ENCODE measurements at regions not wholly inside any gene's neighbourhood (a gene's known extent, or its start where the extent isn't known, plus 50 kb on each side); places are given as distances from the start of the nearest gene placed in this dataset.

DNA sequence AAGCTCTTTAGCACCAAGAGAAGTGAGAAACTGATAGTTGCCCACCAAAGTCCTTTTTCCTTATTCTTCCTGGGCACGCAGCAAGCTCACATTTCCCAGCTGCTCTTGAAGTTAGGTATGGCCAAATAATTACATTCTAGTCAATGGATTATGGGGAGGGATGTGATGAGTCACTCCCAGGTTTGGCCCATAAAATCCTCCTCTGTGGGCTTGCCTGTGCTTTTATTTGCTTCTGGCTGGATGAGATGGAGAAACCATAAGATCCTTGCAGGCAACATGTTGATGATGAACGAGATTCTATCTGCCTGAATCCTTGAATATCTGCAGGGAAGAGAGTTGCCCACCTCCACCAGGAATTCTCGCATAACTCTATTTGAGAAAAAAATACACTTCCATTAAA, 568.3 kb upstream of the SALL1 start:
- H3K27me3 ChIP-seq = no peaks in the 10 kb centered on the region

GRCh38 chr16:51716195-51716594, 565.1 kb upstream of the SALL1 start:
- H3K4me3 ChIP-seq = no peak overlapping the region
- intact Hi-C loops (cut with DNase I) = no loop called here
- TF ChIP-seq, protein P1, sequence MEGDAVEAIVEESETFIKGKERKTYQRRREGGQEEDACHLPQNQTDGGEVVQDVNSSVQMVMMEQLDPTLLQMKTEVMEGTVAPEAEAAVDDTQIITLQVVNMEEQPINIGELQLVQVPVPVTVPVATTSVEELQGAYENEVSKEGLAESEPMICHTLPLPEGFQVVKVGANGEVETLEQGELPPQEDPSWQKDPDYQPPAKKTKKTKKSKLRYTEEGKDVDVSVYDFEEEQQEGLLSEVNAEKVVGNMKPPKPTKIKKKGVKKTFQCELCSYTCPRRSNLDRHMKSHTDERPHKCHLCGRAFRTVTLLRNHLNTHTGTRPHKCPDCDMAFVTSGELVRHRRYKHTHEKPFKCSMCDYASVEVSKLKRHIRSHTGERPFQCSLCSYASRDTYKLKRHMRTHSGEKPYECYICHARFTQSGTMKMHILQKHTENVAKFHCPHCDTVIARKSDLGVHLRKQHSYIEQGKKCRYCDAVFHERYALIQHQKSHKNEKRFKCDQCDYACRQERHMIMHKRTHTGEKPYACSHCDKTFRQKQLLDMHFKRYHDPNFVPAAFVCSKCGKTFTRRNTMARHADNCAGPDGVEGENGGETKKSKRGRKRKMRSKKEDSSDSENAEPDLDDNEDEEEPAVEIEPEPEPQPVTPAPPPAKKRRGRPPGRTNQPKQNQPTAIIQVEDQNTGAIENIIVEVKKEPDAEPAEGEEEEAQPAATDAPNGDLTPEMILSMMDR (IDR thresholded peaks at IDR 0.05) = no peak
- ATAC-seq (no peak), DNase-seq (no peak)
- H3K9me3 ChIP-seq = peaks cover 0 to 18% of the 10 kb centered on the region in 2 donors
- H3K27me3 ChIP-seq = no peaks in the 10 kb centered on the region
- H3K36me3 ChIP-seq = no peaks in the 10 kb centered on the region
- H3K27ac ChIP-seq = no peak overlapping the region
- no peaks in the 10 kb centered on the region for H3K4me1 ChIP-seq

More for the DNA sequence above, 568.3 kb upstream of the SALL1 start:
- no peak overlapping the region for H3K27ac ChIP-seq
- H3K9me3 ChIP-seq = peaks cover 0 to 10% of the 10 kb centered on the region in 2 donors
- TF ChIP-seq, protein P1 (IDR thresholded peaks at IDR 0.05) = no peak
- DNase-seq (no peak), ATAC-seq (no peak)
- no peak overlapping the region for H3K4me3 ChIP-seq
- no peaks in the 10 kb centered on the region for H3K36me3 ChIP-seq
- H3K4me1 ChIP-seq = no peaks in the 10 kb centered on the region
- intact Hi-C loops (cut with DNase I) = no loop called here

GRCh38 chr16:51713502-51713901, 562.4 kb upstream of the SALL1 start:
- Histone ChIP-seq H3K9me3 (peaks cover 0 to 22% of the 10 kb centered on the region in 2 donors), H3K27me3 (no peaks in the 10 kb centered on the region), H3K4me3 (no peak overlapping the region), H3K4me1 (no peaks in the 10 kb centered on the region), H3K27ac (no peak overlapping the region), H3K36me3 (no peaks in the 10 kb centered on the region)
- TF ChIP-seq, protein P1 (IDR thresholded peaks at IDR 0.05) = no peak
- no peak for ATAC-seq
- no peak for DNase-seq
- intact Hi-C loops (cut with DNase I) = no loop called here

DNA sequence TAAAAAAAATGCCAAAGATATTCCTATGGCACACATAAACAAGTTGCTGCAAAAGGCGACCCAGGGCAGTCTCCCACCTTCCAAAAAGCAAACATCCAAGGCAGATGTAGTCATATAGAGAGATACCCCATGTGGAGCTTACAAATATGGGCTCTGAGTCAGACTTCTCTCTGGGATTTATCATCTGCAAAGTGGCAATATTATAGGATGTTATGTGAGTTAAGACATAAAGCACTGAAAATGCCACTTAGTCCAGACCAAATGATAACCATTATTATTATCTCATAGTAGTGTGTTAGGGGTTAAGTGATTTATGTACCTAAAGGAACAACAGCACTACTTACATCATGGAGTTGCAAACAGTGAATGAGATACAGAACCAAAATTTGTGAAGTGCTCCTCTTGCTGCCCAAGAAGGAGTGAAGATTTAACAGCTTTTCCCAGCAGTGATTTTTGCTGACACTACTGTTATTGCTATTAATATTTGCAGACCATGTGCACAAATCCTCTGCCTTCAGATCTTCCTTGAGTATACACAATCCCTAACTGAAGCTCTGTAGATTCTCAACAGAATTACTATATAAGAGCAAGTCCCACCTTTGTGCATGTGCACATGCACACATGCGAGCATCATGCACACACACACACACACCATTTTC, 560.0 kb upstream of the SALL1 start:
- no peaks in the 10 kb centered on the region for H3K36me3 ChIP-seq
- intact Hi-C loops (cut with DNase I) = no loop called here
- ATAC-seq (no peak), DNase-seq (no peak)
- no peaks in the 10 kb centered on the region for H3K27me3 ChIP-seq
- H3K4me3 ChIP-seq = no peak overlapping the region
- no peak overlapping the region for H3K27ac ChIP-seq
- H3K4me1 ChIP-seq = no peaks in the 10 kb centered on the region
- TF ChIP-seq, protein P1 (IDR thresholded peaks at IDR 0.05) = no peak
- peaks cover 0 to 27% of the 10 kb centered on the region in 2 donors for H3K9me3 ChIP-seq

GRCh38 chr16:51710186-51710585, 559.1 kb upstream of the SALL1 start:
- DNase-seq = no peak
- TF ChIP-seq, protein P1 (IDR thresholded peaks at IDR 0.05) = no peak
- Histone ChIP-seq H3K36me3 (no peaks in the 10 kb centered on the region), H3K27me3 (no peaks in the 10 kb centered on the region), H3K4me3 (no peak overlapping the region), H3K9me3 (peaks cover 0 to 27% of the 10 kb centered on the region in 2 donors), H3K4me1 (no peaks in the 10 kb centered on the region), H3K27ac (no peak overlapping the region)
- intact Hi-C loops (cut with DNase I) = no loop called here
- ATAC-seq = no peak
